ENCODE measurements at regions not wholly inside any gene's neighbourhood (a gene's known extent, or its start where the extent isn't known, plus 50 kb on each side); places are given as distances from the start of the nearest gene placed in this dataset.
"Not testable (repeated sequence)": the region's sequence is repeated elsewhere in the genome, so short reads cannot be mapped to it uniquely, and the experiment has no call there.

- no peak for ATAC-seq
Measured at GRCh38 chr10:28869606-28870201, 192.4 kb downstream of the BAMBI start.

- ATAC-seq, result no peak
Measured at GRCh38 chr10:28871665-28872064, 194.3 kb downstream of the BAMBI start.

DNA sequence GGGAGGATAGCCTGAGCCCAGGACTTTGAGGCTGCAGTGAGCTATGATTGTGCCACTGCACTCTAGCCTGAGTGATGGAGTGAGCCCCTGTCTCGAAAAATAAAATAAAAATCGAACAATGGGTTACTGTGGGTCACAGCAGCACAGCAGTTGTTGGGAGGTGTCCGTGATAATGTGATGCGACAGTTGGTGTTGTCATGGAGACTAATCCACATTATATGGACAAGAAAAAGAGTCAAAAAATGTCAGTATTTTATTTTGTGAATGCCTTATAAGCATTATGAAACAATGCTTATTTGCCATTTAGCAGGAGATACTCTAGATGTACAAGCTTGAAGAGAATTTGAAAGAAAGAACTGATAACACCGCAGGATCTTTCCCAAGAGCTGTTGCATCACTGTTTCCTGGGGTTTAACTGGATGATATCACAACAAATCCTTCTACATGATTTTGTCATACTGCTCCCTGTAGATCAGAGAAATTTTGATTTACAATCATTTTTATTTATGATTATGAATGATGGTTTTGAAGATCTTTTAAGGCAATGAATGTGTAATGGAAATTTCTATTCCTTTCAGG, 195.4 kb downstream of the BAMBI start:
- no peak for ATAC-seq

GRCh38 chr10:28873540-28873939, 196.2 kb downstream of the BAMBI start:
- ATAC-seq, result no peak

- no peak for ATAC-seq
Measured at GRCh38 chr10:28874210-28874609, 196.9 kb downstream of the BAMBI start.

DNA sequence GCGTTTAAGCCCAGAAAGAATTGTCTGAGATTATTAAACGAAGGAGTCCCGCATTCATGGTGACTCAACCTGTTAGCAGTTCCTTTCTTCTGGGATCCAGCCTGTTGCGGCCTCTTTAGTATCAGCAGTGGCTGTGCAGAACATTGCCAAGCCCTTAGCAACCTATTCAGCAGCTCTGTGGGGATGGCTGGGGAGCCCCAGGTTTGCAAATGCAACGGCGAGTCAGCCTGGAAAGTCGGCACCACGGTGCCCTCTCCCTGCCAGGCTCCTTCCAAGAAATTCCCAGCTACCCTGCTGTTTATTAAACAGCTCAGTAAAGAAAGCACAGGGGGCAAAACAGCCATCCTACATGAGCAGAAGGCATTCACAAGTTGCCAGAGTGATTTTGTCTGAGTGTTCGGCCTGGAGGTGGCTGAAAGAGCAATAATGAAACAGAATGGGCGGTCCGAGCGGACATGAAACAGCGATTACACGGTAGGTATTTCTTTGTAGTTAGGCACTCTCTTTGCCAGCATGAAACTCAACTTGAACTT, 198.3 kb downstream of the BAMBI start:
- ATAC-seq, result no peak

DNA sequence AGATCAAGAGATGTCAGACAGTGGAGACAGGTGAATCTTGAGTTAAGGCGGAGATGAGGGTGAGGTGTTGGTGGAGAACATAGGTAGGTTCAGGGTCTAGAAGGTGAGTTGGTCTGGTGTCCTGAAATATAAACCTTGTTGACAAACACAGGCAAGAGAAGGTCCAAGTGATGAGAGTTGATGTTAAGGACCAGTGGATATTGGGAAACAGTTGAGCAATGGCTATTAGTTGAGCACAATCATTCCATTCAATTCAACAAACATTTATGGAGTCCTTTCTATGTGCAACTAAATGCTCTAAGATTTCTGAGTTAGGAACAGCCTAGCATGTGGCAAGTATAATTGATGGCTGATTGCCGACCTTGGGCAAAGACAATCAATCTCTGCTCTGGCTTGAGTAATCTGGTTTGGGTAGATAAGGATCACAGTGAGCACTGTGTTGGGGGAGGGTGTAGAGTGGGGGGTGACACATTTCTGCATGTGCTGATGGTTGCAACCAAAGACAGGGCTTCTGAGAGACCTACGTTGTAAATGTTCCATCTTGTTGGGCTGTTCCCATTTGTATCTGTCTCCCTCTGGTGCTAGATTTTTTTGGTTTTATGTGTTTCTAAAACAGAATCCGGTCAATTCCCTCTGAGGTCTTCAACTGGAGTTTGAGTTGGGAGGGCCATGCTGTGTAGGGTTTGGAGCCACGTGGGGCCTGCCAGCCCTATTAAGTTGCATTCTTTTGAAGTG, 201.1 kb downstream of the BAMBI start:
- no peak for ATAC-seq

DNA sequence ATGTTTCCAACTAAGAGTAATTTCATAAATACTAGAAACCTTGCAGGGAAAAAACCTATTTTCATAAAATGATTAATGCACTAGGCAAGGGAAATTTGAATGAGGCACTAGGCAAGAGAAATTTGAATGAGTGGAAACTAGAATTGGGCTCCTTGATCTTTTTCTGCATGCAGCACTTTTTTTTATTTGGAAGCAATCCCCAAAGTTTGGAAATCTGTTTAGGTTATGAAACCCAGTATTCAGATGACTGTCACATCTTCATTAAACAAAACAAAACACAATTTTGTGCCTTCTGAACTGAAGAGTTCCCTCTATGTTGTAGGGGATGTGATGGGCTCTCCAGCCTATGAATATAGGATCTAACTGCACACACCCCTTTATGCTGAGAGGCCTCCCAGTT, 201.9 kb downstream of the BAMBI start:
- no peak for ATAC-seq

DNA sequence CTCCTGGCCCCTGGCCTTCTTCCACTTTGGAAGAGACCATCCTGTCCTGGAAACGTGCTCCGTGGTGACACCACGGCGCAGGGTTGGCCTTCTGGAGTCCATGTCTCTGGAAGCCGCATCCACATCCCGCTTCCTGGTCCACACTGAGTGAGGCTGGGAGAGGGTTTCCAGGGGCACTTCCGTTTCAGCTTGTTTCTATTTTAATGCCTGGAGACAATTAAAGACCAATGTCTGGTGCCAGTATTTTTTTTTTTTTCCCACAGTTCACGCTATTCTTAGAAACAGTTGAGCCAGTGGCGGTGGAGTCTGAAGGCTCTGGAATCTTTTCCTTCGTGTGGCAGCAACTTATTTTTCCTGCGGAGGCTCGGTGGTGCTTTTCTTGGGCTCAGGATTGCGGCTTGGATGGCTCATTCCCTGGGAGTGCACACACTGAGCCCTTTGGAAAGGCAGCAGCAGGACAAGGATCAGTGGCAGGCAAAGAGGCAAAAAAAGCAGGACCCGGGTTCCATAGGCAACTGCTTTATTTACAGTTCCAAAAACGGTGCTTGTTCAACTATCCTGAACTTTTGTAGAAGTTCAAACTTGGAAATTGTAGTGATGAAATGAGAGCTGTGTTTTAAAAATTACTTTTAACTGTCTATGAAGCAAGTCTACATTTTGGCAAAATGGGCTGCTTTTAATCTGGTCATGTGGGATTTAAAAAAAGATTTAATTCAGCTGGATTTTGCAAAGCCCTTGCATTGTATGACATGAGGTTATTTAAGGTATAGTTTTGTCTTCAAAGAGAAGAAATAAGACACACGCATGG, 202.8 kb downstream of the BAMBI start:
- no peak for ATAC-seq

DNA sequence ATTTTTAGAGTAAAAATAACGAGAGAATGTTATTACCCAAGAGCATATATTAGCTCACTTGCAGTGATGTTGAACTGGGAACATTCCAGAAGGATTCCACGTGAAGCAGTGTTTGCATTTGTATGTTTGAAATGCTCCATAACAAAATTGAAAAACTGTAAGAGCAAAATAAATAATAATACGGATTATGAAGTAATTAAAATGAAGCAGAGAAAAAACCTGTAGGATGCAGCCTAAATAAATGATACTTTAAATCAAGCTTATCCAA, 203.3 kb downstream of the BAMBI start:
- no peak for ATAC-seq

DNA sequence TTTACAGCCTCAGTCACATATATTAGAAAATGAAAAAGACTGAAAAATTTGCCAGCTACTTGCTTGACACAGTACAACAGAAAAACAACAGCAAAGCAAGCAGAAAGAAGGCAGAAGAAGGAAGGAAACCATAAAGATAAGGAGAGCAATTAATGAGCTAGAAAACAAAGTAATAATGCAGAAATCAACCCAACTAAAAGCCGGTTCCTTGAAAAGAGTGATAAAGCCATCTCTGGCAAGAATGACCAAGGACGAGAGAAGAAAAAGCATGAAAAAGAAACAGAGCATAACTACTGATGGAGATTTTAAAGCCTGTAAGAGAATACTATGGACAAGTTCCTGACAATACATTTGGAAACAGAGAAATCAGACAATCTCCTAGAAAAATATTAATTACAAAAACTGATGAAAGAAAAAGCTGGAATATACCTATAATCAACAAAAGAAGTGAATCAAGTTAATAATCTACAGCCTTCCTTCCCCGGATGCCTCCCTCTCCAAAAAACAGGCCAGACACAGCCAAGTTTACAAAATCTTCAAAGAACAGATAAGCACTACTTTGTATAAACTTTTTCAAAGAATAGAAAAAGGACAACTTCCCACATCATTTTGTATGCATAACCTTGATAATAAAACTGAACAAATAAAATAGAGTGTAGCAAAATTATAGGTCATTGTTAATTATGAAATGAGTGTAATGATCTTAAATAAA, 204.0 kb downstream of the BAMBI start:
- ATAC-seq, result no peak

- ATAC-seq, result no peak
Measured at GRCh38 chr10:28883741-28884423, 206.6 kb downstream of the BAMBI start.

DNA sequence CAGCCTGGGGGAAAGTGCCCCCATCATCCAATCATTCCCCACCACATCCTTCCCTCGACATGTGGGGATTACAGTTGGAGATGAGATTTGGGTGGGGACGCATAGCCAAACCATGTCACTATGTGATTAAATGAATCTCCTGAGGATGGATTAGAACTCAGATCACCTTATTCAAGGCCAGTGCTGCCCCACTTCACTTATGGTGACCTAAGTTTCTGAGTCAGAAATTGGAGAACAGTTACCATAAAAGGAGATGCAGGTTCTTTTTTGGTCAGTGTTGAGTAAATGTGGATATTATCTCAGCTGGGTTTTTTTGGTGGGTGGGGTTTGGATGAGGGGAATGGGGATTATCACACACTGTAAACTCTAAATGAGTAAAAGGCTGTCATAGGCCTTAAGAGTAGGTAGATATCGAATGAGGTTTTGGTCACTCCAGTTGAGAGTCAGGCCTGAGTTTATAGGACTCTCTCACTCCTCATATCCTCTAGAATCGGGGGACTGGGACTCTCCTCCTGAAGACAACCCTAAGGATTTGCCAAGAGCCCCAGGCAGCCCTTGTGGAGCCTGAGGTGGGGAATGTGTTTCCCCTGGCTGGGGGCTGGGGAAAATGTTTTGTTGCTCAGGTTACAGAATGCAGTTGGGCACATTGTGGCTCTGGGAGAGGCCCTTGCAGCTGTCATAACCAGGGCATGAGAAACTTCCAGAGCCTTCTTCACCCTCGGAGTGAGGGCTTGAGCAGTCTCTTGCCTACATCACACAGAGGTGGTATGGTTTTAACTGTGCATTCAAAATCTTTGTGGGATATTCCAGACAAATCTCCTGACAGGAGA, 213.0 kb downstream of the BAMBI start:
- no peak for ATAC-seq

DNA sequence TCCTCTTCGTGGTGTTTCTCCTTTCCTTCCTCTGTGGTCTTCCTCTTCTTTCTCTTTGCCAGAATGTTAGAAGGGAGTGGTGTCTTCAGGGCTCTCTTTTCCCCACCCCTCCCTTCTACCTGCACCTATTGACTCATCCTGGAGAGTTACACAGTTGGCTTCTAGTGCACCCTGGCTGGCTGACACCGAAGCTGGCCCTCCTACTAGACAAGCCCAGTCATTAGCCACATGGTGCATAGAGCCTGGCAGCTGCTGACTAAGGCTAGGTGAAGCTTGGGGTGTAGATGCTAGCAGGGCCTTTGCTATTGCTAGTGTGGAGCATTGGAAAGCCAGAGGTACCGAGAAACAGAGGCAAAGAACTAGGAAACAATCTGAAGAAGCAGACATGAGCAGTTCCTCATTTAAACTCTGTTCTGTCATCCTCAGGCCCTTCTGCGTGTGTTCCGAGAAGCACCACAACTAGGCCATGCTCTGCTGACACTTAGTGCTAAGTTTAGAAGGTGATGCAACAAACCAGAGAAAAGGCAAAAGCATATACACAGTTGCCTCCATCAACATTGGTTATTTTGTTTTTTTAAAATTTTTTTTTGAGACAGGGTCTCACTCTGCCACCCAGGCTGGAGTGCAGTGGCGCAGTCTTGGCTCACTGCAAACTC, 213.9 kb downstream of the BAMBI start:
- ATAC-seq, result peak; percentile 100

DNA sequence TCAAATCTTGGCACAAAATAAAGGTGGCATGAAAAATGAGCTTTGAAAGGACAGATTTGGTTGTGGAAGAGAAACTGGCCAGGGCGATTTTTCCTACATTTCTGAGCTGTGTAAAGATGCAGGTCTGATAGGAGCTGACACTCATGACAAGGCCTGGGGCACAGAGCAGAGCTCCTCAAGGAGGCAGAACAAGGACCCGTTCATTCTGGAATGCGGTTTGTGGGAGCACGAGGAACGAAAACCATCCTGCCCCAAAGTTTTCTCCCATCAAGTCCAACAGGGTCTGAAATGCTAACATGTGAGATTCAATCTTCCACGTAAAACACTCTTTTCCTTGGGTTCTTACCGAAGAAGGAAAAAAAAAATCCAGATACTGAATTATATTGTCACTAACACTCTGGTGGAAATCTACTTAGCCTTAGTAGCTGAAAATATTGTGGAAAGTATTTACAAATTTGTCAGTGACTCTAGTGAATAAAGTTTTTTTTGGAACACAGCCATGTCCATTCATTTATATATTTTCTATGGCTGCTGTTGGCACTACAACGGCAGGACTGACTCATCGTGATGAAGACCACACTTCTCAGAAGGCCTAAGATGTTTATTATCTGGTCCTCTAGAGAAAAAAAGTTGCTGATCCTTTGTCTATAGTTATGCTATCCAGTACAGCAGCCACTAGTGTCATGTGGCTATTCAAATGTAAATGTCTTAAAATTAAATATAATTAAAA, 215.7 kb downstream of the BAMBI start:
- ATAC-seq, result no peak

- ATAC-seq, result no peak
Measured at GRCh38 chr10:28894146-28894545, 216.8 kb downstream of the BAMBI start.

GRCh38 chr10:28895671-28896070, 218.3 kb downstream of the BAMBI start:
- ATAC-seq, result not testable (repeated sequence)

- ATAC-seq, result not testable (repeated sequence)
Measured at GRCh38 chr10:28896791-28897409, 219.6 kb downstream of the BAMBI start.

Data from esophagus mucosa (tissue), 1 donor.